ENCODE measurements at regions not wholly inside any gene's neighbourhood (a gene's known extent, or its start where the extent isn't known, plus 50 kb on each side); places are given as distances from the start of the nearest gene placed in this dataset.

DNA sequence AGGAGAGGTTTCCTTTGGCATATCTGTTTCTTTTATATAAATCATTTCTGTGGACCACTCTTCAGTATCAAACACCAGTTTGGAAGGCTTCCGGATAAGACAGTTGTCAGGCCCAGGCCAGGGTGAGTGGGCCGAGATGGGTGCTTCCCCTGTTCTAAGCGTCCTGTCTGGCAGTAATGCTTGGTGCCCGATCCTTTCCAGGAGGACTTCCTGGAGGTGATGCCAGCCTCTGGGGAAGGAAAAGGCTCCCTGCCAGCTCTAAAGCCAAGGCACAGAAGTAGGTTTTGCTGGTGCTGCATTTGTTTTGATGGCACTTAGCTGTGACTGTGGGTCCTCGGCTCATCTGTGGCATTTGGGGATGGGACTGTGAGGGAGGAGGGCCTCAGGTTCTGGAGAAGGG lies 124.4 kb upstream of the RTL1 start:
- intact Hi-C loops (cut with DNase I; ENCODE audit: low total_unique reads) = no loop called here
- TF ChIP-seq, protein P1, sequence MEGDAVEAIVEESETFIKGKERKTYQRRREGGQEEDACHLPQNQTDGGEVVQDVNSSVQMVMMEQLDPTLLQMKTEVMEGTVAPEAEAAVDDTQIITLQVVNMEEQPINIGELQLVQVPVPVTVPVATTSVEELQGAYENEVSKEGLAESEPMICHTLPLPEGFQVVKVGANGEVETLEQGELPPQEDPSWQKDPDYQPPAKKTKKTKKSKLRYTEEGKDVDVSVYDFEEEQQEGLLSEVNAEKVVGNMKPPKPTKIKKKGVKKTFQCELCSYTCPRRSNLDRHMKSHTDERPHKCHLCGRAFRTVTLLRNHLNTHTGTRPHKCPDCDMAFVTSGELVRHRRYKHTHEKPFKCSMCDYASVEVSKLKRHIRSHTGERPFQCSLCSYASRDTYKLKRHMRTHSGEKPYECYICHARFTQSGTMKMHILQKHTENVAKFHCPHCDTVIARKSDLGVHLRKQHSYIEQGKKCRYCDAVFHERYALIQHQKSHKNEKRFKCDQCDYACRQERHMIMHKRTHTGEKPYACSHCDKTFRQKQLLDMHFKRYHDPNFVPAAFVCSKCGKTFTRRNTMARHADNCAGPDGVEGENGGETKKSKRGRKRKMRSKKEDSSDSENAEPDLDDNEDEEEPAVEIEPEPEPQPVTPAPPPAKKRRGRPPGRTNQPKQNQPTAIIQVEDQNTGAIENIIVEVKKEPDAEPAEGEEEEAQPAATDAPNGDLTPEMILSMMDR (IDR thresholded peaks at IDR 0.05) = no peak
- Histone ChIP-seq H3K4me1 (no peaks in the 10 kb centered on the region), H3K4me3 (no peak overlapping the region), H3K27me3 (no peaks in the 10 kb centered on the region), H3K9me3 (no peaks in the 10 kb centered on the region), H3K36me3 (no peaks in the 10 kb centered on the region), H3K27ac (no peak overlapping the region)
- peak in 1 of 2 donors; percentile 23 for DNase-seq

GRCh38 chr14:101028971-101029667 lies 125.6 kb upstream of the RTL1 start:
- DNase-seq = peak in 1 of 2 donors; percentile 10
- Histone ChIP-seq H3K9me3 (no peaks in the 10 kb centered on the region), H3K4me3 (no peak overlapping the region), H3K27ac (no peak overlapping the region), H3K27me3 (no peaks in the 10 kb centered on the region), H3K36me3 (no peaks in the 10 kb centered on the region), H3K4me1 (no peaks in the 10 kb centered on the region)
- TF ChIP-seq, protein P1 (IDR thresholded peaks at IDR 0.05) = no peak
- intact Hi-C loops (cut with DNase I; ENCODE audit: low total_unique reads) = no loop called here

- no peak overlapping the region for H3K27ac ChIP-seq
- no peaks in the 10 kb centered on the region for H3K4me1 ChIP-seq
- DNase-seq = peak in 1 of 2 donors; percentile 52
- H3K36me3 ChIP-seq = no peaks in the 10 kb centered on the region
- H3K4me3 ChIP-seq = no peak overlapping the region
- H3K27me3 ChIP-seq = no peaks in the 10 kb centered on the region
- intact Hi-C loops (cut with DNase I; ENCODE audit: low total_unique reads) = no loop called here
- TF ChIP-seq, protein P1 (IDR thresholded peaks at IDR 0.05) = no peak
- no peaks in the 10 kb centered on the region for H3K9me3 ChIP-seq
Observed at GRCh38 chr14:101029668-101030290, 126.3 kb upstream of the RTL1 start.

GRCh38 chr14:101030586-101030985 lies 127.1 kb upstream of the RTL1 start:
- Histone ChIP-seq H3K27me3 (no peaks in the 10 kb centered on the region), H3K36me3 (no peaks in the 10 kb centered on the region), H3K4me3 (no peak overlapping the region), H3K9me3 (no peaks in the 10 kb centered on the region), H3K4me1 (no peaks in the 10 kb centered on the region), H3K27ac (no peak overlapping the region)
- DNase-seq = no peak
- TF ChIP-seq, protein P1 (IDR thresholded peaks at IDR 0.05) = no peak
- intact Hi-C loops (cut with DNase I; ENCODE audit: low total_unique reads) = no loop called here

DNA sequence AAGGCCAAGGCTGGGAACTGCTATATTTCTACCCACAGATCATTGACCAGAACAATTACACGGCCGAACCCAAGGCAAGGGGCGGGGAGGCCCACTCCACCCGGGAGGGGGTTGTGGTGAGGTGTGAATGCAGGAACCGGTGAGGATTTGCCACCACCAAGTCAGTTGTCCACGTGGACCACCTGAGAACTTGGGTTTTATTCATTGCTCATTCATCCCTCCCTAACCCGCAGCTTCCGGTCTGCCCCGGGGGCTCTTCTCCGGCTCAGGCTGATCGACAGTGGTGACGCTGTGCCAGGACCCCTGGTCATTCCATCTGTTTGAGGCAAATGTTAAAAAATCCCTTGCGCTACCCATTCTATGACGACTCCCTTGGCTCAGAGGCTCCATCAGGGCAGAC lies 127.7 kb upstream of the RTL1 start:
- Histone ChIP-seq H3K27me3 (no peaks in the 10 kb centered on the region), H3K9me3 (no peaks in the 10 kb centered on the region), H3K36me3 (no peaks in the 10 kb centered on the region), H3K4me1 (no peaks in the 10 kb centered on the region), H3K27ac (no peak overlapping the region), H3K4me3 (no peak overlapping the region)
- intact Hi-C loops (cut with DNase I; ENCODE audit: low total_unique reads) = no loop called here
- peak in 1 of 2 donors; percentile 44 for DNase-seq
- TF ChIP-seq, protein P1 (IDR thresholded peaks at IDR 0.05) = no peak

Data from tibial artery (tissue), 4 donors.